Neural progenitor cell (in vitro differentiated cells): ENCODE measurements at regions not wholly inside any gene's neighbourhood (a gene's known extent, or its start where the extent isn't known, plus 50 kb on each side); places are given as distances from the start of the nearest gene placed in this dataset.

Experiments
- DNase-seq: peaks from one replicate; pipeline ENCODE4 v3.0.0-alpha.2; 2016; ENCODE audit warnings: low spot score
- H2AFZ ChIP-seq: fragments of 200-600 bp; sonication (generic); replicated peaks from 2 replicates; pipeline ENCODE4 v1.6.1; 2016; ENCODE audit warnings: antibody characterized with exemption
- H3F3A ChIP-seq: fragments of 200-600 bp; sonication (generic); 2 replicates; pipeline ENCODE4 v1.6.1; 2016; ENCODE audit warnings: antibody characterized with exemption, low read depth
- H3K27ac ChIP-seq: fragments of 200-600 bp; sonication (generic); 2 replicates; pipeline ENCODE4 v1.5.1; 2016; ENCODE audit warnings: mild to moderate bottlenecking
- H3K27me3 ChIP-seq: fragments of 200-600 bp; sonication (generic); 2 replicates; pipeline ENCODE4 v1.6.1; 2016; ENCODE audit warnings: mild to moderate bottlenecking, moderate library complexity
- H3K36me3 ChIP-seq: fragments of 200-600 bp; sonication (generic); 2 replicates; pipeline ENCODE4 v1.5.1; 2016
- H3K4me1 ChIP-seq: fragments of 200-600 bp; sonication (generic); 2 replicates; pipeline ENCODE4 v1.6.1; 2016; ENCODE audit warnings: mixed run types
- H3K4me2 ChIP-seq: fragments of 200-600 bp; sonication (generic); 2 replicates; pipeline ENCODE4 v1.6.1; 2016
- H3K4me3 ChIP-seq: fragments of 200-600 bp; sonication (generic); 2 replicates; pipeline ENCODE4 v1.5.1; 2016
- H3K79me2 ChIP-seq: fragments of 200-600 bp; sonication (generic); 2 replicates; pipeline ENCODE4 v1.6.1; 2016; ENCODE audit warnings: low read depth
- H3K9ac ChIP-seq: fragments of 200-600 bp; sonication (generic); 2 replicates; pipeline ENCODE4 v1.6.1; 2016
- H3K9me3 ChIP-seq: fragments of 200-600 bp; sonication (generic); 2 replicates; pipeline ENCODE4 v1.5.1; 2016; ENCODE audit warnings: low read depth
- H4K20me1 ChIP-seq: fragments of 200-600 bp; sonication (generic); 2 replicates; pipeline ENCODE4 v1.6.1; 2016; ENCODE audit warnings: low read depth
- H3K27ac Mint-ChIP-seq: 3 replicates; pipeline ENCODE4 v1.8.0; 2021; ENCODE audit warnings: mixed read lengths
- H3K27me3 Mint-ChIP-seq: 2 replicates; pipeline ENCODE4 v1.8.0; 2022; ENCODE audit warnings: low read depth, mild to moderate bottlenecking, inconsistent platforms, moderate library complexity, mixed read lengths; ENCODE audit not compliant: insufficient read depth
- H3K36me3 Mint-ChIP-seq: 3 replicates; pipeline ENCODE4 v1.8.0; 2021; ENCODE audit warnings: mixed read lengths
- H3K4me1 Mint-ChIP-seq: 3 replicates; pipeline ENCODE4 v1.8.0; 2021; ENCODE audit warnings: mixed read lengths
- H3K4me3 Mint-ChIP-seq: 3 replicates; pipeline ENCODE4 v1.8.0; 2021; ENCODE audit warnings: mild to moderate bottlenecking, moderate library complexity, mixed read lengths
- H3K9me3 Mint-ChIP-seq: 3 replicates; pipeline ENCODE4 v1.8.0; 2020; ENCODE audit warnings: mixed read lengths
- EZH2 ChIP-seq: fragments of 200-600 bp; sonication (generic); IDR thresholded peaks from 2 replicates; pipeline ENCODE4 v1.6.1; 2017; ENCODE audit warnings: antibody characterized with exemption, mild to moderate bottlenecking, moderate library complexity
- EZH2phosphoT487 ChIP-seq: fragments of 200-600 bp; sonication (generic); IDR thresholded peaks from 2 replicates; pipeline ENCODE4 v1.6.1; 2017; ENCODE audit warnings: antibody characterized with exemption
- TF ChIP-seq, protein P1 (sequence below): fragments of 200-600 bp; sonication (generic); IDR thresholded peaks from 2 replicates; pipeline ENCODE4 v1.5.1; 2017; ENCODE audit warnings: antibody characterized with exemption, mild to moderate bottlenecking

DNA sequence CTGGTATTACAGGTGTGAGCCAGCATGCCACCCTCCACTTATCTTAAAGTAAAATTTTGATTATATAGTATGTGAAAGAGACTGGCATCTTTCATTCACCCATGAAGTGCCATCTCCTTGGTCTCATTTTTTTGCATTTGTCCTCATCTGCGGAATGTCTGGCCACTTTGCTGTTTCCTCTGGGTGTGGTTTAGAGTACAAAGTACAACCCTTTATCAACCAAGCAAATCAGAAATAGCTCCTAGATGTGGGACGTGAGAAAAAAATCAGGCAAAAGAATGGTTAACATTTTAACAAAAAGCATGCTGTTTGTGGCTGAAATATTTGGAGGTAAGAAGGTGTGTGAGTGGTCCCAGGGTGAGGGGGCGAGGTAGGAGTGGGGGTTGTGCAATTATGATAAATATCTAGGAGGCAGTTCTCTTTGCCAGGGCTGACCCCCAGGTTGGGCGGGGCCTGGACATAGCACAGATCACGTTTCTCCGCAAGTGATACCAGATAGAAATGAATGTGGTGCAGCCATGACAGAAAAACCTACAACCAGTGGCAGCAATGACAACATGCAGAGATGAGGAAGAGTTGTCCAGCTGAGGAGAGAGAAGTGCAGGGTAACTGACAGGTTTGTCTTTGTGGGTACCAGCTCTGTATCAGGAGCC lies 115.8 kb upstream of the SERTAD2 start:
- H3K27ac Mint-ChIP-seq = no peak overlapping the region
- H3K4me3 ChIP-seq = no peak overlapping the region
- H3K4me1 ChIP-seq = peaks cover 10% of the 10 kb centered on the region
- H3K27me3 ChIP-seq = peaks cover 37% of the 10 kb centered on the region
- no peaks in the 10 kb centered on the region for H3K36me3 ChIP-seq
- H3K79me2 ChIP-seq = no peaks in the 10 kb centered on the region
- no peak overlapping the region for H2AFZ ChIP-seq
- H3K9ac ChIP-seq = no peak overlapping the region
- TF ChIP-seq EZH2 = no peak
- TF ChIP-seq EZH2phosphoT487 = no peak
- H3K4me3 Mint-ChIP-seq = no peak overlapping the region
- H3K4me2 ChIP-seq = no peak overlapping the region
- no peak overlapping the region for H3K27ac ChIP-seq
- peaks cover 18% of the 10 kb centered on the region for H3K4me1 Mint-ChIP-seq
- no peaks in the 10 kb centered on the region for H3K9me3 ChIP-seq
- no peaks in the 10 kb centered on the region for H3K36me3 Mint-ChIP-seq
- H3K9me3 Mint-ChIP-seq = peaks cover 3% of the 10 kb centered on the region
- peaks cover 2% of the 10 kb centered on the region for H3K27me3 Mint-ChIP-seq
- no peaks in the 10 kb centered on the region for H3F3A ChIP-seq
- DNase-seq = no peak
- no peaks in the 10 kb centered on the region for H4K20me1 ChIP-seq

DNA sequence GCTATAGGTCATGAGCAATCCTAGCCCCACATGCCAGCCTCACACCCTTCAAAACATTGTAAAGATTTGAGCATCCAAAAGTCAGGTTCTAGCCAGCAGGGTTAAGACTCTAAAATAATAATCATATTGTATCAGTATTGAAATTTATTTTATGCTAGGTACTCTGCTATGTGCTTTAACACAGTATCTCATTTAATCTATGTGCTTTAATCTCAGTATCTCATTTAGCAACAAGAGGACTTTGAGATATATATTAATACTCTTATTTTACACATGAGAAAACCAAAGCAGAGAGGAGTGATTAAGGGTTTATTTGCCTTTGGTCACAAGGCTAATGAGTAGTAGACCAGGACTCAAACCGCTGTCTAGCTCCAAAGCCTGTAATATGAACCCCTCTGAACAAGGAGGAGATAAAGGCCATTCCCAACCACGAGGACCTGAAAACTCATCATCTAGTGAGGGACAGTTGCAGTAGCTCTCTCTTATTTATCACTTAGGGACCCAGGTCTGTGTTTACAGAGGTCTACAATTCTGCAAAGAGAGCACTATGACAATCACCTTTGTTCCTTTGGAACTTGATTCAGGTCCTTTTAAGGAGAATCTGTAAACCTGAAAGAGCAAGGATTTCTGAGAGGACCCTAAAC lies 116.5 kb upstream of the SERTAD2 start:
- Histone ChIP-seq H3K79me2 (no peaks in the 10 kb centered on the region), H2AFZ (peak overlapping the region; percentile 37), H3K9me3 (no peaks in the 10 kb centered on the region), H3K36me3 (no peaks in the 10 kb centered on the region), H3K27me3 (peaks cover 30% of the 10 kb centered on the region), H3K9ac (no peak overlapping the region), H4K20me1 (no peaks in the 10 kb centered on the region), H3K4me3 (no peak overlapping the region), H3K27ac (no peak overlapping the region), H3F3A (no peaks in the 10 kb centered on the region), H3K4me1 (peaks cover 10% of the 10 kb centered on the region), H3K4me2 (no peak overlapping the region)
- TF ChIP-seq, protein P1, sequence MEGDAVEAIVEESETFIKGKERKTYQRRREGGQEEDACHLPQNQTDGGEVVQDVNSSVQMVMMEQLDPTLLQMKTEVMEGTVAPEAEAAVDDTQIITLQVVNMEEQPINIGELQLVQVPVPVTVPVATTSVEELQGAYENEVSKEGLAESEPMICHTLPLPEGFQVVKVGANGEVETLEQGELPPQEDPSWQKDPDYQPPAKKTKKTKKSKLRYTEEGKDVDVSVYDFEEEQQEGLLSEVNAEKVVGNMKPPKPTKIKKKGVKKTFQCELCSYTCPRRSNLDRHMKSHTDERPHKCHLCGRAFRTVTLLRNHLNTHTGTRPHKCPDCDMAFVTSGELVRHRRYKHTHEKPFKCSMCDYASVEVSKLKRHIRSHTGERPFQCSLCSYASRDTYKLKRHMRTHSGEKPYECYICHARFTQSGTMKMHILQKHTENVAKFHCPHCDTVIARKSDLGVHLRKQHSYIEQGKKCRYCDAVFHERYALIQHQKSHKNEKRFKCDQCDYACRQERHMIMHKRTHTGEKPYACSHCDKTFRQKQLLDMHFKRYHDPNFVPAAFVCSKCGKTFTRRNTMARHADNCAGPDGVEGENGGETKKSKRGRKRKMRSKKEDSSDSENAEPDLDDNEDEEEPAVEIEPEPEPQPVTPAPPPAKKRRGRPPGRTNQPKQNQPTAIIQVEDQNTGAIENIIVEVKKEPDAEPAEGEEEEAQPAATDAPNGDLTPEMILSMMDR = no peak
- no peak for TF ChIP-seq EZH2phosphoT487
- no peak for TF ChIP-seq EZH2
- Mint-ChIP-seq H3K27me3 (peaks cover 2% of the 10 kb centered on the region), H3K36me3 (no peaks in the 10 kb centered on the region), H3K4me3 (no peak overlapping the region), H3K4me1 (peaks cover 18% of the 10 kb centered on the region), H3K27ac (no peak overlapping the region), H3K9me3 (peaks cover 7% of the 10 kb centered on the region)
- no peak for DNase-seq

DNA sequence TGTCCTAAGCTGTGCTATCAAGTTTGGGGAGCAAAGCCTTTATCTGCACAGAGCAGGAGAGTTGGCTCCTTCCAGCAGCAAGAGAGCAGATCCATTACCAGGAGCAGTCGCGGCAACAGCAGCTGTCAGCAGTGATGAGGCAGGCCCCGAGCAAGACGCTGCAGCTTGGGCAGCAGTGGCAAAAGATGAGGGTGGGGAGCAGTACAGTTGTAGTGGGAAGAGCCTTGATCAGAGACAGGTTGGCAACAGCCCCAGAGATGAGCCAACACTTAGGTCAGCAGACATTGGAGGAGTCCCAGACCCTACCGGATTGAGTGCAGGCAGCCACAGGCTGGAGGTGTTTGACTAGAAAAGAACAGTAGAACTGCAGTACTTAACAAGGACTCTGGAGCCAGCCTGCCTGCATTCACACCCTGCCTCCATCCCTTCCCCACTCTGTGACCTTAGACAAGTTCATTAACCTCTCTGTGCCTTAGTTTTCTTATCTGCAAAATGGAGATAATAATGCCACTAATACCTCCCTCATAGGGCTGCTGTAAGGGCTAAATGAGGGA lies 117.1 kb upstream of the SERTAD2 start:
- no peaks in the 10 kb centered on the region for H3K9me3 ChIP-seq
- no peak overlapping the region for H3K9ac ChIP-seq
- H3K4me2 ChIP-seq = no peak overlapping the region
- Mint-ChIP-seq H3K27ac (no peak overlapping the region), H3K4me1 (peaks cover 18% of the 10 kb centered on the region), H3K36me3 (no peaks in the 10 kb centered on the region), H3K27me3 (peaks cover 2% of the 10 kb centered on the region), H3K9me3 (peaks cover 7% of the 10 kb centered on the region), H3K4me3 (no peak overlapping the region)
- no peaks in the 10 kb centered on the region for H3K79me2 ChIP-seq
- H4K20me1 ChIP-seq = no peaks in the 10 kb centered on the region
- DNase-seq = no peak
- no peak overlapping the region for H3K4me3 ChIP-seq
- H3F3A ChIP-seq = no peaks in the 10 kb centered on the region
- H3K27ac ChIP-seq = no peak overlapping the region
- H3K36me3 ChIP-seq = no peaks in the 10 kb centered on the region
- peaks cover 24% of the 10 kb centered on the region for H3K27me3 ChIP-seq
- H2AFZ ChIP-seq = peak overlapping the region; percentile 37
- peaks cover 10% of the 10 kb centered on the region for H3K4me1 ChIP-seq
- TF ChIP-seq EZH2 = no peak

DNA sequence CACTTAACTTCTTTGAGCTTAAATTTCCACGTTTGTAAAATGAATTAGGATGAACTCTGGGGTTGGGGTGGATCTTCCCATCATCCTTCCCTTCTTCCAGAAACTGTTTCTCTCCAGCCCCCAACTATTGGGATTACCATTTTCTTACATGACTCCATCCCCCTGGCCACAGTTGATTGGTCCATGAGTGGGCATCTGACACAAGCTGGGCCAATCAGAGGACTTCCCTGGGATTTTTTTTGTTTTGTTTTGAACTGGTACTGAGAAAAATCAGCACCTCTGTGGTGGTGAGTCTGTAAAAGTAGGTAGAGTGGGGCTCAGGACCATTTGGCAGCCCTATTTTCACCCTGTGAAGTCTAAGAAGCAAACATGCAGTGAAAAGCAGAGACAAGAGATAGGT lies 118.0 kb upstream of the SERTAD2 start:
- Mint-ChIP-seq H3K27me3 (peaks cover 4% of the 10 kb centered on the region), H3K27ac (no peak overlapping the region), H3K36me3 (no peaks in the 10 kb centered on the region), H3K9me3 (peaks cover 13% of the 10 kb centered on the region), H3K4me3 (no peak overlapping the region), H3K4me1 (peaks cover 18% of the 10 kb centered on the region)
- H3K9ac ChIP-seq = no peak overlapping the region
- H4K20me1 ChIP-seq = no peaks in the 10 kb centered on the region
- H3K27me3 ChIP-seq = peaks cover 15% of the 10 kb centered on the region
- H3K4me3 ChIP-seq = no peak overlapping the region
- no peaks in the 10 kb centered on the region for H3K9me3 ChIP-seq
- no peaks in the 10 kb centered on the region for H3F3A ChIP-seq
- no peaks in the 10 kb centered on the region for H3K36me3 ChIP-seq
- H3K4me2 ChIP-seq = no peak overlapping the region
- H3K27ac ChIP-seq = no peak overlapping the region
- peaks cover 10% of the 10 kb centered on the region for H3K4me1 ChIP-seq
- DNase-seq = no peak
- H3K79me2 ChIP-seq = no peaks in the 10 kb centered on the region
- TF ChIP-seq EZH2 = no peak
- TF ChIP-seq EZH2phosphoT487 = no peak
- TF ChIP-seq, protein P1 = no peak
- H2AFZ ChIP-seq = no peak overlapping the region
